AG09309 (cell line): ENCODE measurements at regions not wholly inside any gene's neighbourhood (a gene's known extent, or its start where the extent isn't known, plus 50 kb on each side); places are given as distances from the start of the nearest gene placed in this dataset.

Experiments
- DNase-seq: peaks from one replicate; pipeline ENCODE4 v3.0.0-alpha.2; 2010; ENCODE audit warnings: low read depth
- H3K4me3 ChIP-seq: 2 replicates; pipeline ENCODE4 v1.5.1; 2011; ENCODE audit warnings: mild to moderate bottlenecking, low read depth, low read length, moderate library complexity; ENCODE audit not compliant: control insufficient read depth
- CTCF ChIP-seq: IDR thresholded peaks from 2 replicates; pipeline ENCODE4 v1.5.1; 2011; ENCODE audit warnings: mild to moderate bottlenecking, low read depth, low read length, inconsistent platforms; ENCODE audit not compliant: insufficient read depth, control insufficient read depth; ENCODE audit errors: missing control alignments

GRCh38 chr2:16212321-16212720 is 272.0 kb downstream of the MYCN start:
- no peak for DNase-seq
- no peak for TF ChIP-seq CTCF

GRCh38 chr2:16211341-16211740 is 271.0 kb downstream of the MYCN start:
- H3K4me3 ChIP-seq, result no peak overlapping the region
- DNase-seq, result no peak
- TF ChIP-seq CTCF, result no peak

More at GRCh38 chr2:16212321-16212720, 272.0 kb downstream of the MYCN start:
- no peak overlapping the region for H3K4me3 ChIP-seq

- DNase-seq, result no peak
- TF ChIP-seq CTCF, result no peak
- H3K4me3 ChIP-seq, result no peak overlapping the region
These were observed 270.5 kb downstream of the MYCN start for GRCh38 chr2:16210841-16211240.

- no peak for DNase-seq
- TF ChIP-seq CTCF, result no peak
These were observed 269.4 kb downstream of the MYCN start for GRCh38 chr2:16209799-16210198.

GRCh38 chr2:16208921-16209320 is 268.6 kb downstream of the MYCN start:
- TF ChIP-seq CTCF, result no peak
- no peak overlapping the region for H3K4me3 ChIP-seq
- DNase-seq, result no peak

More at GRCh38 chr2:16209799-16210198, 269.4 kb downstream of the MYCN start:
- H3K4me3 ChIP-seq, result no peak overlapping the region

GRCh38 chr2:16208241-16208797 is 268.0 kb downstream of the MYCN start:
- no peak for DNase-seq
- H3K4me3 ChIP-seq, result no peak overlapping the region
- no peak for TF ChIP-seq CTCF

- no peak for TF ChIP-seq CTCF
- no peak for DNase-seq
- no peak overlapping the region for H3K4me3 ChIP-seq
These were observed 267.3 kb downstream of the MYCN start for GRCh38 chr2:16207611-16208010.
